ENCODE measurements at regions not wholly inside any gene's neighbourhood (a gene's known extent, or its start where the extent isn't known, plus 50 kb on each side); places are given as distances from the start of the nearest gene placed in this dataset.

- TF ChIP-seq CTCF (conservative IDR thresholded peaks at IDR 0.05) = no peak
- H3K27ac ChIP-seq = no peak overlapping the region
Observed at GRCh38 chr6:19501737-19502245, 335.4 kb upstream of the ID4 start.

GRCh38 chr6:19502301-19502700, 334.9 kb upstream of the ID4 start:
- no peak for TF ChIP-seq CTCF (conservative IDR thresholded peaks at IDR 0.05)
- no peak overlapping the region for H3K27ac ChIP-seq

GRCh38 chr6:19515939-19516338, 321.2 kb upstream of the ID4 start:
- H3K27ac ChIP-seq = no peak overlapping the region
- TF ChIP-seq CTCF (conservative IDR thresholded peaks at IDR 0.05) = no peak

- no peak overlapping the region for H3K27ac ChIP-seq
- TF ChIP-seq CTCF (conservative IDR thresholded peaks at IDR 0.05) = no peak
Observed at GRCh38 chr6:19519941-19520340, 317.2 kb upstream of the ID4 start.

GRCh38 chr6:19524366-19525186, 312.6 kb upstream of the ID4 start:
- H3K27ac ChIP-seq = no peak overlapping the region
- no peak for TF ChIP-seq CTCF (conservative IDR thresholded peaks at IDR 0.05)

- H3K27ac ChIP-seq = no peak overlapping the region
- TF ChIP-seq CTCF (conservative IDR thresholded peaks at IDR 0.05) = no peak
Observed at GRCh38 chr6:19525673-19526072, 311.5 kb upstream of the ID4 start.

GRCh38 chr6:19530188-19530587, 307.0 kb upstream of the ID4 start:
- no peak overlapping the region for H3K27ac ChIP-seq
- TF ChIP-seq CTCF (conservative IDR thresholded peaks at IDR 0.05) = no peak
